NCI-H1105 (cell line): ENCODE measurements at regions not wholly inside any gene's neighbourhood (a gene's known extent, or its start where the extent isn't known, plus 50 kb on each side); places are given as distances from the start of the nearest gene placed in this dataset.

ENCODE experiments used
- DNase-seq: peaks from one replicate; lab custom pipeline; 2025; lab: John Stamatoyannopoulos, UW

GRCh38 chr11:19366992-19367709, 126.4 kb upstream of the E2F8 start:
- no peak for DNase-seq

- DNase-seq = no peak
Measured at GRCh38 chr11:19365743-19366410, 125.1 kb upstream of the E2F8 start.

GRCh38 chr11:19359221-19360000, 118.7 kb upstream of the E2F8 start:
- DNase-seq = no peak

- no peak for DNase-seq
Measured at GRCh38 chr11:19357943-19358342, 117.2 kb upstream of the E2F8 start.

- no peak for DNase-seq
Measured at GRCh38 chr11:19355601-19356000, 114.9 kb upstream of the E2F8 start.

- no peak for DNase-seq
Measured at GRCh38 chr11:19353287-19353850, 112.6 kb upstream of the E2F8 start.

GRCh38 chr11:19352771-19353160, 112.0 kb upstream of the E2F8 start:
- DNase-seq = no peak

- DNase-seq = no peak
Measured at GRCh38 chr11:19352072-19352770, 111.5 kb upstream of the E2F8 start.

- DNase-seq = no peak
Measured at GRCh38 chr11:19351426-19351825, 110.7 kb upstream of the E2F8 start.

GRCh38 chr11:19350160-19350559, 109.4 kb upstream of the E2F8 start:
- no peak for DNase-seq

- DNase-seq = no peak
Measured at GRCh38 chr11:19349340-19350025, 108.7 kb upstream of the E2F8 start.

GRCh38 chr11:19347911-19348310, 107.2 kb upstream of the E2F8 start:
- no peak for DNase-seq

GRCh38 chr11:19345848-19346681, 105.3 kb upstream of the E2F8 start:
- peak; percentile 26 for DNase-seq

- peak; percentile 2 for DNase-seq
Measured at GRCh38 chr11:19345519-19345847, 104.7 kb upstream of the E2F8 start.

- peak; percentile 79 for DNase-seq
Measured at GRCh38 chr11:19344661-19345518, 104.1 kb upstream of the E2F8 start.

GRCh38 chr11:19342036-19342435, 101.3 kb upstream of the E2F8 start:
- no peak for DNase-seq

- DNase-seq = no peak
Measured at GRCh38 chr11:19338375-19338774, 97.6 kb upstream of the E2F8 start.

- DNase-seq = no peak
Measured at GRCh38 chr11:19337779-19338178, 97.0 kb upstream of the E2F8 start.

- no peak for DNase-seq
Measured at GRCh38 chr11:19336331-19336730, 95.6 kb upstream of the E2F8 start.

GRCh38 chr11:19332476-19332875, 91.7 kb upstream of the E2F8 start:
- no peak for DNase-seq
